ENCODE measurements at regions not wholly inside any gene's neighbourhood (a gene's known extent, or its start where the extent isn't known, plus 50 kb on each side); places are given as distances from the start of the nearest gene placed in this dataset.

DNA sequence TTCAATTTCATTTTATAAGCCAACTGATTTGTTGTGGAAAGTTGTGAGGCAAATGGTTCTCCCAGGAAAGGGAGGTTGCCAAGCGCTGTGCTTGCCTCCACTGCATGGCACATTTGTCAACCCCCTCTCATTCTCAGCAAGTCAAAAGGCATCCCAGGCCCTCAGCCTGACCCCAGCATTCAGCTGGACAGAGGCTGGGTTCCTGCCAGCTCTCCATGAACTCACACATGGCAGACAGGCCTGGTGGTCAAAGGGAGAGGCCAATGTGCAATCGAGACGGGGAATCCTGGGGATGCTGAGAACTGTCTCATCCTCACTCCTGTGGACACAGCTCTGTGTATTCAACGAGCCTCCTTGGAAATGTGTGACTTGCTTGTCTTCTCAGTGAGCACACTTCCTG is 106.0 kb upstream of the CDH4 start:
- intact Hi-C loops (cut with micrococcal nuclease) = no loop called here
- Mint-ChIP-seq H3K36me3 (ENCODE audit: insufficient read depth, unreplicated experiment) (no peaks in the 10 kb centered on the region), H3K27me3 (ENCODE audit: insufficient read depth, unreplicated experiment) (peaks cover 90% of the 10 kb centered on the region), H3K4me1 (ENCODE audit: insufficient read depth, unreplicated experiment) (no peaks in the 10 kb centered on the region), H3K27ac (ENCODE audit: low read depth, unreplicated experiment) (no peak overlapping the region), H3K4me3 (ENCODE audit: unreplicated experiment) (no peak overlapping the region), H3K9me3 (ENCODE audit: unreplicated experiment) (no peaks in the 10 kb centered on the region)
- no TSS peak for BruUV-seq (replicated peaks)
- ChIA-PET CTCF (no interaction called here), POLR2A (no interaction called here)
- TF ChIP-seq, protein P1, sequence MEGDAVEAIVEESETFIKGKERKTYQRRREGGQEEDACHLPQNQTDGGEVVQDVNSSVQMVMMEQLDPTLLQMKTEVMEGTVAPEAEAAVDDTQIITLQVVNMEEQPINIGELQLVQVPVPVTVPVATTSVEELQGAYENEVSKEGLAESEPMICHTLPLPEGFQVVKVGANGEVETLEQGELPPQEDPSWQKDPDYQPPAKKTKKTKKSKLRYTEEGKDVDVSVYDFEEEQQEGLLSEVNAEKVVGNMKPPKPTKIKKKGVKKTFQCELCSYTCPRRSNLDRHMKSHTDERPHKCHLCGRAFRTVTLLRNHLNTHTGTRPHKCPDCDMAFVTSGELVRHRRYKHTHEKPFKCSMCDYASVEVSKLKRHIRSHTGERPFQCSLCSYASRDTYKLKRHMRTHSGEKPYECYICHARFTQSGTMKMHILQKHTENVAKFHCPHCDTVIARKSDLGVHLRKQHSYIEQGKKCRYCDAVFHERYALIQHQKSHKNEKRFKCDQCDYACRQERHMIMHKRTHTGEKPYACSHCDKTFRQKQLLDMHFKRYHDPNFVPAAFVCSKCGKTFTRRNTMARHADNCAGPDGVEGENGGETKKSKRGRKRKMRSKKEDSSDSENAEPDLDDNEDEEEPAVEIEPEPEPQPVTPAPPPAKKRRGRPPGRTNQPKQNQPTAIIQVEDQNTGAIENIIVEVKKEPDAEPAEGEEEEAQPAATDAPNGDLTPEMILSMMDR (IDR thresholded peaks at IDR 0.05; ENCODE audit: unreplicated experiment) = no peak
- DNase-seq (ENCODE audit: unreplicated experiment) = no peak

- H3K9me3 Mint-ChIP-seq (ENCODE audit: unreplicated experiment) = no peaks in the 10 kb centered on the region
- H3K27ac Mint-ChIP-seq (ENCODE audit: low read depth, unreplicated experiment) = no peak overlapping the region
- DNase-seq (ENCODE audit: unreplicated experiment) = no peak
- BruUV-seq (replicated peaks) = no TSS peak
- H3K36me3 Mint-ChIP-seq (ENCODE audit: insufficient read depth, unreplicated experiment) = no peaks in the 10 kb centered on the region
- intact Hi-C loops (cut with micrococcal nuclease) = no loop called here
- ChIA-PET POLR2A (no interaction called here), CTCF (interaction anchor here (0.8 to 1.0 kb wide), 2 partner anchors 79 to 747 kb away, joined by 3 read pairs; no protein-coding TSS in a partner anchor)
- peaks cover 95% of the 10 kb centered on the region for H3K27me3 Mint-ChIP-seq (ENCODE audit: insufficient read depth, unreplicated experiment)
- no peak overlapping the region for H3K4me3 Mint-ChIP-seq (ENCODE audit: unreplicated experiment)
- TF ChIP-seq, protein P1 (IDR thresholded peaks at IDR 0.05; ENCODE audit: unreplicated experiment) = no peak
- H3K4me1 Mint-ChIP-seq (ENCODE audit: insufficient read depth, unreplicated experiment) = no peaks in the 10 kb centered on the region
Measured at GRCh38 chr20:61149636-61150035, 102.4 kb upstream of the CDH4 start.

DNA sequence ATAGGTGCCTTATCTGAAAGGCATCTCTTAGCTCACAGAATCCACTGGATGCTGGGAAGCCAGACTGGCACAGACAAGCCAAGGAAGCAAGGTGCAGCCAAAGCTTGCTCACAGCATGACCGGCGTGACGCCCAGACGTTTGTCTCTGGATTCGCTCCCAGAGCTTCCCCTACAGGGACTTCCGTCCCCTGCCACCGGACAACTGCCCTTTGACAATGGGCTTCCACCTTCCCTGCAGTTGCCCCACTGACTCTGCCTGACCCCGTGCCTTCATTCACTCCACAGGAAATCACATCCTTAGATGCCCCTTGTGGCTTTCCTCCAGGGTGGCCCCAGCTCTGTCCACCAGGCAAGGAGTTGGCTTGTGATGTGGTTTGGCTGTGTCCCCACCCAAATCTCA is 94.8 kb upstream of the CDH4 start:
- H3K36me3 Mint-ChIP-seq (ENCODE audit: insufficient read depth, unreplicated experiment) = no peaks in the 10 kb centered on the region

GRCh38 chr20:61159957-61160686 is 91.9 kb upstream of the CDH4 start:
- H3K27me3 Mint-ChIP-seq (ENCODE audit: insufficient read depth, unreplicated experiment) = peaks cover 60% of the 10 kb centered on the region

More for the DNA sequence above, 94.8 kb upstream of the CDH4 start:
- Mint-ChIP-seq H3K27me3 (ENCODE audit: insufficient read depth, unreplicated experiment) (peaks cover 65% of the 10 kb centered on the region), H3K27ac (ENCODE audit: low read depth, unreplicated experiment) (no peak overlapping the region), H3K9me3 (ENCODE audit: unreplicated experiment) (no peaks in the 10 kb centered on the region), H3K4me1 (ENCODE audit: insufficient read depth, unreplicated experiment) (no peaks in the 10 kb centered on the region), H3K4me3 (ENCODE audit: unreplicated experiment) (no peak overlapping the region)
- CTCF ChIA-PET = no interaction called here
- DNase-seq (ENCODE audit: unreplicated experiment) = no peak
- TF ChIP-seq, protein P1 (IDR thresholded peaks at IDR 0.05; ENCODE audit: unreplicated experiment) = no peak
- POLR2A ChIA-PET = no interaction called here
- BruUV-seq (replicated peaks) = no TSS peak
- intact Hi-C loops (cut with micrococcal nuclease) = no loop called here

More at GRCh38 chr20:61159957-61160686, 91.9 kb upstream of the CDH4 start:
- Mint-ChIP-seq H3K36me3 (ENCODE audit: insufficient read depth, unreplicated experiment) (no peaks in the 10 kb centered on the region), H3K4me3 (ENCODE audit: unreplicated experiment) (no peak overlapping the region), H3K9me3 (ENCODE audit: unreplicated experiment) (no peaks in the 10 kb centered on the region), H3K4me1 (ENCODE audit: insufficient read depth, unreplicated experiment) (no peaks in the 10 kb centered on the region), H3K27ac (ENCODE audit: low read depth, unreplicated experiment) (no peak overlapping the region)
- no TSS peak for BruUV-seq (replicated peaks)
- TF ChIP-seq, protein P1 (IDR thresholded peaks at IDR 0.05; ENCODE audit: unreplicated experiment) = no peak
- intact Hi-C loops (cut with micrococcal nuclease) = loop anchor here (5.0 kb wide), 1 partner anchor 948 kb away; no protein-coding TSS in a partner anchor
- ChIA-PET CTCF (no interaction called here), POLR2A (no interaction called here)
- DNase-seq (ENCODE audit: unreplicated experiment) = no peak
